CD4-positive, alpha-beta T cell treated with Interleukin-4 for 4 hours (primary cell): ENCODE measurements at regions not wholly inside any gene's neighbourhood (a gene's known extent, or its start where the extent isn't known, plus 50 kb on each side); places are given as distances from the start of the nearest gene placed in this dataset.
"Not testable (repeated sequence)": the region's sequence is repeated elsewhere in the genome, so short reads cannot be mapped to it uniquely, and the experiment has no call there.

ENCODE experiments used
- DNase-seq: peaks from one replicate; pipeline ENCODE4 v3.0.0-alpha.2; 2020

DNA sequence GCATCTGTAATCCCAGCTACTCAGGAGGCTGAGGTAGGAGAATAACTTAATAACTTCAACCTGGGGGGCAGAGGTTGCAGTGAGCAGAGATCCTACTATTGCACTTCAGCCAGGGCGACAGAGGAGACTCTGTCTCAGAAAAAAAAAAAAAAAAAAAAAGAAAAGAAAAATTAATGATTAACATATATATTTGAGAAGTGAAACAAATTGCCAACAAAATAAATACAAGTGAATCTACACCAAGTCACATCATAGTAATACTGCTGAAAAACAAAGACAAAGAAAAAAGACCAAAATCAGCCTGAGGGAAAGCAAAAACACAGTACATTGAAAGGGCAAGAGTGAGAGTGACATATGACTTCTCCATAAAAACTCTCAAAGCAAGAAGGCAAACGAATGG lies 123.7 kb downstream of the CASP12 start:
- no peak for DNase-seq

- peak; percentile 25 for DNase-seq
Measured at GRCh38 chr11:104772806-104773241, 125.4 kb downstream of the CASP12 start.

DNA sequence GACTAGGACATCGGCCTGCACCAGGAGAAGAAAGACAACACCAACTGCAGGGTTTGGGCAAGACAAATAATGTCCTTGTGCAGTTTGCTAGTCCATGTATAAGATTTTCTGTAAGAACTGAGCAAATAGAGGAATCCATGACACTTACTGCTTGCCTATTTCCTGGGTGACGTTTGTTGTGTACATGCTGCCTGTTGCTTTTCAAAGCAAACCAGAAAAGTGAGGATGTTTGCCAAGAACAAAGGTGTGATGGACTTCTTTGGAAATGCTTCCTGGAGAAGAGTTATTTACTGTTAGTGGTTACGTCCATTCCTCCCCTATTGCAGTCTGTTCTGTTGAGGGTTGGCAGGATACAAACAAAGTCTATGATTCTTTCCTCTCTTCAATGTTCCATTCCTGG lies 126.5 kb downstream of the CASP12 start:
- no peak for DNase-seq

DNA sequence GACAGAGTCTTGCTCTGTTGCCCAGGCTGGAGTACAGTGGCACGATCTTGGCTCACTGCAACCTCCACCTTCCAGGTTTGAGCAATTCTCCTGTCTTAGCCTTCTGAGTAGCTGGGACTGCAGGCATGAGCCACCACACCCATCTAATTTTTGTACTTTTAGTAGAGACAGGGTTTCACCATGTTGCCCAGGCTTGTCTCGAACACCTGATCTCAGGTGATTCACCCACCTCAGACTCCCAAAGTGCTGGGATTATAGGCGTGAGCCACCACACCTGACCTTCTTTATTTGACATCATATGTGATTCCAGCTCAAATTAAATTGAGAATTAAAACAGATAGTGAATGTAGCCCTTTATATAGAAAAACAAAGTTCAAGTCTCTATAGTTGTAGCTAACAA lies 127.2 kb downstream of the CASP12 start:
- DNase-seq: not testable (repeated sequence)

DNA sequence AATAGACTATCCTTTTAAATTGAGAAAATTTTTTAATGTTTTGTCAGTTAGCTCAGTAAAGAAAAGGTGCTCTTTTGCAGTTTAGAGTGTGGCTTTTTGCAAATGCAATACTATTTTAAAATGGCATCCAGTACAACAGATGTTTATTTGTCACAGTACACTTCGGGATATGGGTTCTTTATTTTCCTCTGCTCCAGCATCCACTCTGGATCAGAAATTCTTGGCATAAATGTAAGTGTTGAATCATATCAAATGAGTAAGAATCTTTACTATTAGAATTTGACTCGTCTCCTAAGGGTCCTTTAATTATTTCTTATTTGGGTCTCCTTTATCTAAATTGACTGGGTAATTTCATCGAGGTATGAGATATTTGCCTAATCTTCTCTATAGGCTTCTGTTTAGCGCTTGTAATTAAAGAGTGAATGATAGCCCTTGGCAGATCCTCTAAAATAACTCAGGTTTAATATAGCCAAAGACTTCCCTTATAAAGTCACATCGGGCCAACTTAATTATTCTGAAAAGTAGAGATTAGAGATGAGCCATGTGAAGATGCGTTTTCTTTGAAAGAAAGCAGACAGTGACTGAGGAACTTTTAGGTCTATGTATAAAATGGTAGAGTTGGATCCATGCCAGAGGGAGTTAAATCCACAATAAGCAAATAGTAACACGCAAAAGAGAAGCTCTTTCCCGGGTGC lies 132.7 kb downstream of the CASP12 start:
- no peak for DNase-seq

DNA sequence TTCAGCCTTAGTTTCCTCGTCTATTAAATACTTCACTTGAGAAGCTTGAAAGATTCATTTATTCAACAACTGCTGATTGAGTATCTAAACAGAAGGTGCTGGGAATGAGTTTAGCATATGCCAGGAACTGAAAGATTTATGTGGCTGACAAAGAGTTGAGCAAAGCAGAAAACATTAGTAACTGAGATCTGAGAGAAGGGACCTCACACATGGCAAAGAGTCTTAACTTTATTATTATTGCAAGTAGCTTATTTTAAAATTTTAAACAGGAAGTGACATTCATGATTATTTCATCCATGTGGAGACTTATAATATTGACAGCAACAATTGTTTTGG lies 133.6 kb downstream of the CASP12 start:
- DNase-seq: no peak

- DNase-seq: no peak
Measured at GRCh38 chr11:104763930-104764709, 134.1 kb downstream of the CASP12 start.

DNA sequence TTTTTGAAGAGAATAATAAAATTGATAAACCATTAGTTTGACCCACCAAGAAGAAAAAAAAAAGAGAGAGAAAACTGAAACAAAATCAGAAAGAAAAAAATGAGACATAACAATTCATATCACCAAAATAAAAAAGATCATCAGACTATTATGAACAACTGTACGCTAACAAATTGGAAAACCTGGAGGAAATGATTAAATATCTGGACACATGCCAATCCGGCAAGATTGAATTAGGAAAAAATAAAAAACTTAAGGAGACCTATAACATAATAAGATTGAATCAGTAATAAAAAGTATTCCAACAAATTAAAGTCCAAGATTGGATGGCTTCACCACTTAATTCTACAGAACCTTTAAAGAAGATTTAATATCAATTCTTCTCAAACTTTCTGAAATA lies 136.7 kb downstream of the CASP12 start:
- no peak for DNase-seq

DNA sequence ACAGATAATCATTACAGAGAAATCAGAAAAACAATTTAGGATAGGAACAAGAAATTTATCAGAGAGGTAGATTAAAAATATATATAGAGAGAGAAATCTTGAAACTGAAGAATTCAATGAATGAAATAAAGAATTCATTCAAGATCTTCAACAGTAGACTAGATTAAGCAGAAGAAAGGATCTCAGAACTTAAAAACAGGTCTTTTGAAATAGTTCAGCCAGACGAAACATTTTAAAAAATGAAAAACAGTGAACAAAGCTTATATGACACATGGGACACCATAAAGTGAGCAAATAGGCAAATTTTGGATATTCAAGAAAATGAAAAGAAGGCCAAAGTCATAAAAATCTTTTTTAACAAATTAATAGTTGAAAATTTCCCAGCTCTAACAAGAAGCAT lies 138.8 kb downstream of the CASP12 start:
- DNase-seq: no peak

- no peak for DNase-seq
Measured at GRCh38 chr11:104738918-104739317, 159.3 kb downstream of the CASP12 start.

- no peak for DNase-seq
Measured at GRCh38 chr11:104738208-104738607, 160.1 kb downstream of the CASP12 start.

- DNase-seq: peak; percentile 10
Measured at GRCh38 chr11:104736502-104736901, 161.8 kb downstream of the CASP12 start.

GRCh38 chr11:104734998-104735397 lies 163.3 kb downstream of the CASP12 start:
- no peak for DNase-seq

GRCh38 chr11:104731890-104732289 lies 166.4 kb downstream of the CASP12 start:
- no peak for DNase-seq

- DNase-seq: no peak
Measured at GRCh38 chr11:104728927-104729326, 169.3 kb downstream of the CASP12 start.

- no peak for DNase-seq
Measured at GRCh38 chr11:104727768-104728167, 170.5 kb downstream of the CASP12 start.

DNA sequence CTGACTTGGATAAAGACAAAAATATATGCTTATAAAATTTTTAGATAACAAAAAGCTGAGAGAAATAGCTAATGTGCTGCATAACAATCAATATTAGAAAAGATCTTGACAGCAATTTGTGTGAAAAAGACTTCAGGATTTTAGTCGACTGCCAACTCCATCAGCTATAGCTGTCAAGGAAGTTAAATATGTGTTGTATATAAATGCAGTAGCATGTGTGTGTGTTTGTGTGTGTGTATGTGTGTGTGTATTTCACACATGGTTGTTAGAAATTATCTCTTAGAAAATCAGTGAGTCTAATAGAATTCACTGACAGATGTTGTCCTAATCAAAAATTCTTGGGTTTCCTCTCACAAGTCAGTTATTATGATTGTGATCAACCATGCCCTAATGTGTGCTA lies 171.2 kb downstream of the CASP12 start:
- DNase-seq: no peak

- no peak for DNase-seq
Measured at GRCh38 chr11:104725796-104726408, 172.4 kb downstream of the CASP12 start.

GRCh38 chr11:104713401-104713800 lies 184.9 kb downstream of the CASP12 start:
- no peak for DNase-seq

- peak; percentile 94 for DNase-seq
Measured at GRCh38 chr11:104705490-104706190, 192.6 kb downstream of the CASP12 start.

- no peak for DNase-seq
Measured at GRCh38 chr11:104704888-104705287, 193.4 kb downstream of the CASP12 start.

DNA sequence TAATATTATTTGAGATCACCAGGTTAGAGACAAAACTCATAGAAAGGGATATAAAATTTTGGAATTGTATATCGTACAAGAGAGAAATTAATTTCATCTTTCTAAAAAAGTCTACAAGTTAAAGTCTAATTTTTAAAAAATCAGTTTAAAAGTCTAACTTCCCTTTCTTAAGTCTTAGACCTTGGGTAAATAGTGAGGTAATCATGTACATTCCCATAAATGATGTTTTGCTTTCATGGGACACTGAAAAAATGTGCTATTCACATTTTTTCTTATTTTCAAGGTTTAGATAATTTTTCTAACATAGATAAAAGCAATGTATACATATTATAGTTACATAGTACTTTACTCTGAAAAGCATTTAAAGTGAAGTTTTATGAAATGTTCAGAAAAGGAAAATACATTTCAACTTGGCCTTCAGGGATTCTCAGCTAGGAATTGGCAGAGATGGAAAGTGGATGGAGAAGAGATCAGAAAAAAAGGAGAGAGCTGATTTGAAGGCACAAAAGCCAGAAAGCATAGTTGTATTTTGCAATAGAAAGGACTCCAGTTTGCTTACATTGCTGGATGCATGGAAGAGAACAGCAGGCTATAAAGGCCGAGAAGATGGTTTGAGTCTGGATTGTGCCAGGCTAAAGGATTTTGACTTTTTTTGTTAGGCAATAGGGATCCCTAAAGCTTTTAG lies 194.0 kb downstream of the CASP12 start:
- no peak for DNase-seq

- DNase-seq: peak; percentile 41
Measured at GRCh38 chr11:104700609-104701008, 197.7 kb downstream of the CASP12 start.
